Breast epithelium (tissue), 3 donors: ENCODE measurements at regions not wholly inside any gene's neighbourhood (a gene's known extent, or its start where the extent isn't known, plus 50 kb on each side); places are given as distances from the start of the nearest gene placed in this dataset.

ENCODE experiments used
- POLR2A ChIP-seq: fragments of 450-650 bp; IDR thresholded peaks from one replicate; pipeline ENCODE4 v1.6.1; 2016; ENCODE audit warnings: antibody characterized with exemption, mild to moderate bottlenecking, moderate library complexity
- TF ChIP-seq, protein P1 (sequence below), 3 donors: fragments of 450-650 bp; IDR thresholded peaks; one replicate each; pipeline ENCODE4 v1.5.1; 2016 to 2017; ENCODE audit warnings: antibody characterized with exemption in 3 of 3, mild to moderate bottlenecking in 3 of 3, moderate library complexity in 3 of 3

DNA sequence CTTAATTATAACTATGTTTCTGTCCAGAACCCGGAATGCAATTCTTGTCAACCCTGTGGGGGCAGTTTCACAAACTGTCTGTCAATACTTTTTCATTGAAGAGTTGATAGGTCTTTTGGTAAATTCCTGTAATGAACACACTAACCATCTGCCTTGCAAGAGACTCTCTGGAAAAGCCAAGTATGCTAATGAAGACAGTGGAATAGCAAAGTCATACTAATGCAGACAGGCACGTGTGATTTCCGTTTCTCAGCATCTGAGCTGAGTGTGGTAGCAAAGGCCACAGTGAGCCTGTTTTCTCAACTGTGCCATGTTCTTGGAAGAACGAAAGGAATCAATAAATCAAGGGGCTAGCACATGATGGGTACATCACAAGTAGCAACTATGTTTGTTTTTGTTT lies 494.1 kb upstream of the NRP1 start:
- TF ChIP-seq, protein P1, sequence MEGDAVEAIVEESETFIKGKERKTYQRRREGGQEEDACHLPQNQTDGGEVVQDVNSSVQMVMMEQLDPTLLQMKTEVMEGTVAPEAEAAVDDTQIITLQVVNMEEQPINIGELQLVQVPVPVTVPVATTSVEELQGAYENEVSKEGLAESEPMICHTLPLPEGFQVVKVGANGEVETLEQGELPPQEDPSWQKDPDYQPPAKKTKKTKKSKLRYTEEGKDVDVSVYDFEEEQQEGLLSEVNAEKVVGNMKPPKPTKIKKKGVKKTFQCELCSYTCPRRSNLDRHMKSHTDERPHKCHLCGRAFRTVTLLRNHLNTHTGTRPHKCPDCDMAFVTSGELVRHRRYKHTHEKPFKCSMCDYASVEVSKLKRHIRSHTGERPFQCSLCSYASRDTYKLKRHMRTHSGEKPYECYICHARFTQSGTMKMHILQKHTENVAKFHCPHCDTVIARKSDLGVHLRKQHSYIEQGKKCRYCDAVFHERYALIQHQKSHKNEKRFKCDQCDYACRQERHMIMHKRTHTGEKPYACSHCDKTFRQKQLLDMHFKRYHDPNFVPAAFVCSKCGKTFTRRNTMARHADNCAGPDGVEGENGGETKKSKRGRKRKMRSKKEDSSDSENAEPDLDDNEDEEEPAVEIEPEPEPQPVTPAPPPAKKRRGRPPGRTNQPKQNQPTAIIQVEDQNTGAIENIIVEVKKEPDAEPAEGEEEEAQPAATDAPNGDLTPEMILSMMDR (IDR thresholded peaks at IDR 0.05), result no peak
- no peak for TF ChIP-seq POLR2A
